ENCODE measurements at regions not wholly inside any gene's neighbourhood (a gene's known extent, or its start where the extent isn't known, plus 50 kb on each side); places are given as distances from the start of the nearest gene placed in this dataset.

GRCh38 chr7:116439841-116440549 lies 59.5 kb upstream of the CAV2 start (continued):
- no peak for TF ChIP-seq ZNF146 (CRISPR knock-in tag; IDR thresholded peaks at IDR 0.05; ENCODE audit: unreplicated experiment)
- no peak for TF ChIP-seq HNRNPH1 (optimal IDR thresholded peaks at IDR 0.05; ENCODE audit: low read depth, low read length)
- no peak for TF ChIP-seq WHSC1 (IDR thresholded peaks at IDR 0.05; ENCODE audit: low read length)
- TF ChIP-seq ZBED1 (IDR thresholded peaks at IDR 0.05), result no peak
- no peak for TF ChIP-seq CEBPB (tag; IDR thresholded peaks at IDR 0.05)
- no peak for TF ChIP-seq NR4A1 (CRISPR knock-in tag; IDR thresholded peaks at IDR 0.05)
- 0 out of 2 replicates have a peak, but pooled peaks have one; percentile 16 for TF ChIP-seq NR4A1 (tag; IDR thresholded peaks at IDR 0.05)
- no peak for TF ChIP-seq ZNF830 (CRISPR knock-in tag; IDR thresholded peaks at IDR 0.05)
- no peak for TF ChIP-seq MTA1 (IDR thresholded peaks at IDR 0.05; ENCODE audit: borderline replicate concordance)
- no peak for TF ChIP-seq ZBTB1 (CRISPR knock-in tag; IDR thresholded peaks at IDR 0.05; ENCODE audit: borderline replicate concordance, low read depth)
- no peak for TF ChIP-seq HSF4 (CRISPR knock-in tag; IDR thresholded peaks at IDR 0.05; ENCODE audit: borderline replicate concordance)
- TF ChIP-seq FOXJ3 (CRISPR knock-in tag; IDR thresholded peaks at IDR 0.05), result no peak
- no peak for TF ChIP-seq NFE2L1 (tag; IDR thresholded peaks at IDR 0.05; ENCODE audit: borderline replicate concordance, low read depth)
- TF ChIP-seq DPF2 (IDR thresholded peaks at IDR 0.05), result peak; percentile 19; the same call in 1 of the 2 replicates
- TF ChIP-seq FOXM1 (IDR thresholded peaks at IDR 0.05; ENCODE audit: low read depth), result no peak
- no peak for TF ChIP-seq FOXM1 (CRISPR knock-in tag; IDR thresholded peaks at IDR 0.05; ENCODE audit: low read depth)
- TF ChIP-seq KDM5B (IDR thresholded peaks at IDR 0.05; ENCODE audit: insufficient replicate concordance, low read depth, low read length), result no peak
- TF ChIP-seq LEF1 (IDR thresholded peaks at IDR 0.05), result no peak
- no peak for TF ChIP-seq PCBP1 (IDR thresholded peaks at IDR 0.05; ENCODE audit: low read depth, low read length, poor library complexity, severe bottlenecking)
- TF ChIP-seq MGA (IDR thresholded peaks at IDR 0.05), result 0 out of 2 replicates have a peak, but pooled peaks have one; percentile 9

Measured in K562 (cell line).